Brain microvascular endothelial cell (primary cell): ENCODE measurements at regions not wholly inside any gene's neighbourhood (a gene's known extent, or its start where the extent isn't known, plus 50 kb on each side); places are given as distances from the start of the nearest gene placed in this dataset.

ENCODE experiments used
- DNase-seq: peaks from one replicate; pipeline ENCODE4 v3.0.0-alpha.2; 2020
- H3K27ac ChIP-seq: fragments of 250-450 bp; sonication (Bioruptor Pico); 2 replicates; pipeline ENCODE4 v1.5.1; 2020; ENCODE audit warnings: mild to moderate bottlenecking, moderate library complexity
- H3K27me3 ChIP-seq: fragments of 250-450 bp; sonication (Bioruptor Pico); replicated peaks from 2 replicates; pipeline ENCODE4 v1.5.1; 2020; ENCODE audit warnings: mild to moderate bottlenecking
- H3K36me3 ChIP-seq: fragments of 250-450 bp; sonication (Bioruptor Pico); replicated peaks from 2 replicates; pipeline ENCODE4 v1.5.1; 2020; ENCODE audit warnings: mild to moderate bottlenecking
- H3K4me3 ChIP-seq: 2 replicates; pipeline ENCODE4 v1.5.1; 2011; ENCODE audit warnings: low read depth, mild to moderate bottlenecking, control low read depth, low read length, moderate library complexity
- CTCF ChIP-seq: IDR thresholded peaks from 2 replicates; pipeline ENCODE4 v1.5.1; 2011; ENCODE audit warnings: low read depth, mild to moderate bottlenecking, moderate library complexity, low read length, control low read depth, inconsistent platforms; ENCODE audit errors: missing control alignments
- in situ Hi-C: cut with HindIII; loops from 2 replicates; pipeline ENCODE4 v1.10.0; 2017; ENCODE audit warnings: low sequenced_read_pairs, low pct_ligation_motif_present

- no peak for TF ChIP-seq CTCF
- Histone ChIP-seq H3K27ac (no peak overlapping the region), H3K4me3 (no peak overlapping the region), H3K27me3 (no peaks in the 10 kb centered on the region), H3K36me3 (no peaks in the 10 kb centered on the region)
- peak; percentile 14 for DNase-seq
- in situ Hi-C loops: no loop called here
Observed at GRCh38 chr6:85747666-85748065, 105.0 kb upstream of the SYNCRIP start.

- in situ Hi-C loops: no loop called here
- no peak for TF ChIP-seq CTCF
- no peak overlapping the region for H3K4me3 ChIP-seq
- DNase-seq: no peak
- no peak overlapping the region for H3K27ac ChIP-seq
- no peaks in the 10 kb centered on the region for H3K27me3 ChIP-seq
- no peaks in the 10 kb centered on the region for H3K36me3 ChIP-seq
Observed at GRCh38 chr6:85747093-85747492, 104.4 kb upstream of the SYNCRIP start.

- H3K4me3 ChIP-seq: no peak overlapping the region
- in situ Hi-C loops: no loop called here
- TF ChIP-seq CTCF: no peak
Observed at GRCh38 chr6:85744433-85744970, 101.8 kb upstream of the SYNCRIP start.

GRCh38 chr6:85726206-85726605 is 83.5 kb upstream of the SYNCRIP start:
- no peaks in the 10 kb centered on the region for H3K27me3 ChIP-seq
- no peak overlapping the region for H3K27ac ChIP-seq
- no peak for TF ChIP-seq CTCF
- DNase-seq: no peak
- in situ Hi-C loops: no loop called here
- no peak overlapping the region for H3K4me3 ChIP-seq
- H3K36me3 ChIP-seq: no peaks in the 10 kb centered on the region

More at GRCh38 chr6:85744433-85744970, 101.8 kb upstream of the SYNCRIP start:
- H3K27ac ChIP-seq: no peak overlapping the region
- no peaks in the 10 kb centered on the region for H3K27me3 ChIP-seq
- no peak for DNase-seq
- no peaks in the 10 kb centered on the region for H3K36me3 ChIP-seq

GRCh38 chr6:85715797-85716196 is 73.1 kb upstream of the SYNCRIP start:
- Histone ChIP-seq H3K36me3 (no peaks in the 10 kb centered on the region), H3K27me3 (no peaks in the 10 kb centered on the region), H3K27ac (no peak overlapping the region), H3K4me3 (no peak overlapping the region)
- TF ChIP-seq CTCF: no peak
- in situ Hi-C loops: no loop called here
- no peak for DNase-seq

GRCh38 chr6:85714893-85715530 is 72.3 kb upstream of the SYNCRIP start:
- Histone ChIP-seq H3K27ac (no peak overlapping the region), H3K36me3 (no peaks in the 10 kb centered on the region), H3K27me3 (no peaks in the 10 kb centered on the region), H3K4me3 (no peak overlapping the region)
- no peak for TF ChIP-seq CTCF
- DNase-seq: no peak
- in situ Hi-C loops: no loop called here
